T-helper 2 cell (primary cell): ENCODE measurements at regions not wholly inside any gene's neighbourhood (a gene's known extent, or its start where the extent isn't known, plus 50 kb on each side); places are given as distances from the start of the nearest gene placed in this dataset.
"Not testable (repeated sequence)": the region's sequence is repeated elsewhere in the genome, so short reads cannot be mapped to it uniquely, and the experiment has no call there.

Source experiments
- DNase-seq, 5 experiments: peaks; one replicate each; pipeline versions ENCODE4 v3.0.0 to v3.0.0-alpha.2; 2012 to 2022

DNA sequence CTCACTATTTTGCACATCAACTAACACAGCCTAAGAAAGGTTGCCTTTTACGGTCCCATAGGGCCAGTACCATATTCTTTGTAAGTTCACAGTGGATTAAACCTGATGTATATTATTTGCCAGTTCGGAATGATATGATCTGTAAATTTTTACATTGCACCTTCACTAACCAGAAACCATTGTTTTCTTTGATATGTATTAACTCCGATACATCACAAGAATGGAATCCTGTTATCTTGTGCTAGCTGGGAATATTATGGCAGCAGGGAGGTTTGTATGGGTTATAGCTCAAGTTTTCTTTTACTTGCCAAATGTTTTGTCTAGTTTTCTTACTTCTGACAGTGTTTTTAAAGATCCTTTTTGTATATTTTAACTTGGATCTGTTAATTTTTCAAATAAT is 51.4 kb upstream of the S1PR1 start:
- DNase-seq: no peak

DNA sequence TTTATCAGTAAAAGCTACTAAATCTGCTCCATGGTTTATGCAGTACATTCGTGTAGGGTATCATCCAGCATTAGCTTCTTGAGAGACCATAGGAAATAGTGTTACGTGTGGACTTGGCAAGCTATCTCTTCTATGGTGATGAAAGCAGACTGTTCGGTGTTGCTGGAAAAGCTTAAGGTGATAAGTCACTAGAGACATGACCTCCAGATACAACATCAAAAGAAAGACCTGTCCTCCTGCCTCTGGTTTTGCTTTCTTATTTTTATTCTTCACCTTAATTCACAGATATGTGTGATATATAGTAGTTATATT is 53.5 kb upstream of the S1PR1 start:
- DNase-seq: no peak

DNA sequence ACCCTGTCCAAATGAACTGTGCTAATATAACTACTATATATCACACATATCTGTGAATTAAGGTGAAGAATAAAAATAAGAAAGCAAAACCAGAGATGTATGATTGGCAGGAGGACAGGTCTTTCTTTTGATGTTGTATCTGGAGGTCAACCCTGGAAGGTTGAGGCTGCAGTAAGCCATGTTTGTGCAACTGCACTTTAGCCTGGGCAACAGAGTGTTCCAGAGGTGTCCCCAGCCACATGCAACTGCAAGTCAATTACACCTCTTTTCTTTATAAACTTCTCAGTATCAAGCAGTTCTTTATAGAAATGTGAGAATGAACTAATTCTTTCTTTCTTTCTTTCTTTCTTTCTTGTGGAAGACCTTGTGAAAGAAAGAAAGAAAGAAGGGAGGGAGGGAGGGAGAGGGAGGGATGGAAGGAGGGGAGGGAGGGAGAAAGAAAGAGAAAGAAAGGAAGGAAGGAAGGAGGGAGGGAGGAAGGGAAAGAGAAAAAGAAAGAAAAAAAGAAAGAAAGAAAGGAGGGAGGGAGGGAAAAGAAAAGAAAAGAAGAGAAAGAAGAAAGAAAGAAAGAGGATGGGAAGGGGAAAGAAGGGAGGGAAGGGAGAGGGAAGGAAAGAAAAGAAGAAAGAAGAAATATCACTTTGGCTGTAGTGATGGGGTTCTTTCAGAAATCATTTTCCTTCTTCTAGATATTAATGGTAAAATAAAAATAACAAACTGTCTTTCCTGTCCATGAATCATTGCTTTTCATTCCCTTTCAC is 54.0 kb upstream of the S1PR1 start:
- no peak for DNase-seq

DNA sequence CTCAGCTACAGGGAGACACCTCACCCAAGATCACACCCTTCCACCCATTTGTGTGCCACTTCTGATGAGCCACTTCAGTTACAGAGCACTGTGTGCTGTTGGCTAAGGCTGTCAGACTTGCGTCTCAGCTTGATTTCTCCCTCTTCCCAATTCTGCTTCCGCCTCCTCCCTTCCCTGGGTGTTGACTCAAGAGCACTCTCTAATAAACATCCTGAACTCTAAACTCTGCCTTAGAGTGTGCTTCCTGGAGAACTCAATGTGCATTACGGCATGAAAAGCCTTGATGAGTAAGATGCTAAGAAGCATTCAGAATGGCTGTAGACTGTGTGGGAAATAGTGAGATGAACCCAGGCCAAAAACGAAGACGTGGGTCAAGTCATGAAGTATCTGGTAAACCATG is 54.9 kb upstream of the S1PR1 start:
- DNase-seq: no peak

DNA sequence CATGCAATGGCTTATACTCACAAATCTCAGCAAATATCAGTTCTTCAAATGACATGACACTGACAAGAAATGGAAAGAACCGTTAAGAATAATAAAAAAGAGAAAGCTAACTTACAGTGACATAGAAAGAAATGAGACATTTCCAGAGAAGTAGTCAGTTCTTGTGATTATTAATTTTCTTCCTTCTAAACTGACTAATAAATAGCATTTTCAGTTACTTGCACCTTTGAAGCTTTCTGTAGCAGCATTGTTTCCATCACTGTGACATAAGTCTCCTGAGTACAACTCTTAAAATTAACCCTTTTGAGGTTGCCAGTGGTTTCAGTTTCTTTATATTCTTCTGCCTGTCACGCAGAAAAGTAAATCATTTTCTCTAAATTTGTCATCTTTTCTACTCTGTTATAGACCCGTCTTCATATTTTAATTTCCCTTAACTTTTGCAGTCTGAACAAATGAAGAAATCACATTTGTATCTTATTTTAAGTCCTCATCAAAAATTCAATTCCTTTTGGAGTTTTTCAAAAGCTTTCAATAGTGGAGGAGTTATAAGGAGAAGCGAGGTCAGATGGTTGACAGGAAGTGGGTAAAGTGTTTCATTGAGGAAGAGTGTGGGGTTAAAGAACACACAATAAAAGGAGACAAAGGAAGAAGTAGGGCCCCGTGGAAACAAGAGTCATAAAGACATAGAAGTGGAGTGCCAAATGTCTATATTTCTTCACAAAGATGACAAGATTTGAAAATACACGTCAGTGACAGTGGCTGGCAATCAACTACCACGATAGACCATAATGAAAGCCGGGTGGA is 57.9 kb upstream of the S1PR1 start:
- DNase-seq: peak in 2 of 5 experiments; percentile 7 to 94

DNA sequence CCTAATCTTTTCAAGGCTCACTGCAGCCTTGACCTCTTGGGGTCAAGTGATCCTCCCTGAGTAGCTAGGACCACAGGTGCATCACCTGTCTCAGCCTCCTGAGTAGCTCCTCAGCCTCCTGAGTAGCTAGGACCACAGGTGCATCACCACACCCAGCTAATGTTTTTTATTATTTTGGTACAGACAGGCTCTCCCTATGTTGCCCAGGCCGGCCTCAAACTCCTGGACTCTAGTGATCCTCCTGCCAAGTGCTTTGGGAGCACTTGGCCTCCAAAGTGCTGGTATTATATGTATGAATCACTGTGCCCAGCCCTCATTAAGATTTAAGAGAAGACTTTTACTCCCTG is 58.5 kb upstream of the S1PR1 start:
- DNase-seq: no peak

DNA sequence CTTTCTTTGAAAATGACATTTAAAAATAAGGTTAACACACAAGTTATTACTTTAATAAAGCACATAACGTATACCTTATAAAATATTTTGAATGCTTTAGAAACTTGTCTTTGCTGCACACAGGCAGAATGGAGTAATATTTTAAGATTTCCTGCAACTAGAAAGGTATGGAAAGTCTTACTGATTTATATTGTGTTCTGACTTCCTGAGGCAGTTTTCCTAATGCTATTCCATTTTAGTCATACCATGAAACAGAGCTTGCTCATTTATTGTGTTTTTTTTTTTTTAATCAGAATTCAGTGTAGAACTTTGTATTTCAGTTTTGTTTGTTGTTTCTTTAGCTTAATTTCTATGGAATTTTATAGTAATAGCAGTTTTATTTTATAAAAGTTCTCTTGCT is 60.9 kb upstream of the S1PR1 start:
- no peak for DNase-seq

DNA sequence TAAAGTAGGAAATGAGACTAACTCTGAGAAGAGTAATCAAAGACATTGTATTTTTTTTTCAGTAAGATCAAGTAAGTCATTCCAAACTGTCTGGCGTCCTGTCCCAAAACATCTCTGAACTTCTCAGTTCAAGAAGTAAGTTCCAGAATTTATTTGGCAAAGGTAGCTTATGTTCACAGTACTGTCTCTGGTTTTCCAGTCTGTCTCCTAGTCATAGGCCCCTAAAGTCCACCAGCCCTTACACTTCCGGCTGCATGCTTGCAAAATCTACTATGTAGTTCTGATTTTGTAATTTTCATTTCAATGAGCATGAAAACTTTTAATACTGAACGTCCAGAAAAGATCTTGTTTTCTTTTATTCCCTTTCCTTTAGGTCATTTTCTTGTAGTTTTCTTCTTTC is 61.4 kb upstream of the S1PR1 start:
- DNase-seq: no peak

DNA sequence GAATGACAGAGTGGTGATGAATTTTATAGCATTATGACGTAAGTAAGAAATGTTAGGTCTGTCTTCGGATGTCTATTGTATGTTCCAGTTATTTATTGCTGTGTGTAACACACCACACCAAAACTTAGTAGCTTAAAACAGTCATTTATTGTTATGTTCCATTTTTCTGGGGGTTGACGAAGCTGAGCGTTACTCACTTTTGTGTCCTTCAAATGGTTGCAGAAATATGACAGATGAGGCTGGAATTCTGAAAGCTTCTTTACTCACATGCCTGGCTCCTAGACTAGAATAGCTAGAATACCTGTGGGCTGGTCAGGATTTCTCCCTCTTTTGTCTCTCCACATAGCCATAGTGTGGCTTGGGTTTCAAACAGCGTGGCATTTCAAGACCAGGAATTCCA is 62.1 kb upstream of the S1PR1 start:
- DNase-seq: no peak

DNA sequence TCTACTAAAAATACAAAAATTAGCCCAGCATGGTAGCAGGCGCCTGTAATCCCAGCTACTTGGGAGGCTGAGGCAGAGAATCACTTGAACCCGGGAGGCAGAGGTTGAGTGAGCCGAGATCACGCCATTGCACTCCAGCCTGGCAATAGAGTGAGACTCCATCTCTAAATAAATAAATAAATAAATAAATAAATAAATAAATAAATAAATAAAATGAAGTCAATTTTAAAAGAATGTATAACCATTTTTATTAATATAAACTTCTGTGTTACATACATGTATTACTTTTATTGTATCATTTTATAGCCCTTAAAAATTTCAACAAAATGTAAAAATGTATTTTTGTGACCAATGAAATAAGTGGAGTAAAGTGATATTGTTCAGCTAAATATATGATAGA is 62.5 kb upstream of the S1PR1 start:
- not testable (repeated sequence) for DNase-seq

DNA sequence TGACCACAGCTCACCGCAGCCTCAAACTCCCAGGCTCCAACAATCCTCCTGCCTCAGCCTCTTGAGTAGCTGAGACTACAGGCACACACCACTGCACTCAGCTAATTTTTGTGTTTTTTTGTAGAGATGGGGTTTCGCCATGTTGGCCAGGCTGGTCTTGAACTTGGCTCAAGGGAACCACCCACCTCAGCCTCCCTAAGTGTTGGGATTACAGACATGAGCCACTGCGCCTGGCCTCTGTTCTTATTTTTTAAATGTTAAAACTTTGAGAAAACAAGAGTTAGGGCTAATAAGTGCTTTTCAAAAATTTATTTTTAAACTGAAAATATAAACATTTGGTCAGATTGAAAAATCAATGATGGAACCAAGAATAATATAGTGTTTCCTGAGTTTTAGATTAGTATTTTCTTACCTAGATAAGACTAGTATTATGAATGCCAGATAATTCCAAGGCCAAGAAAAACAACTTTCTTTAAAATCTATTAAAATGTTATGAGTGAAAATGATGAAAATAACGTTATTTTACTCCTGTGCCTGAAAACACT is 66.2 kb upstream of the S1PR1 start:
- no peak for DNase-seq

DNA sequence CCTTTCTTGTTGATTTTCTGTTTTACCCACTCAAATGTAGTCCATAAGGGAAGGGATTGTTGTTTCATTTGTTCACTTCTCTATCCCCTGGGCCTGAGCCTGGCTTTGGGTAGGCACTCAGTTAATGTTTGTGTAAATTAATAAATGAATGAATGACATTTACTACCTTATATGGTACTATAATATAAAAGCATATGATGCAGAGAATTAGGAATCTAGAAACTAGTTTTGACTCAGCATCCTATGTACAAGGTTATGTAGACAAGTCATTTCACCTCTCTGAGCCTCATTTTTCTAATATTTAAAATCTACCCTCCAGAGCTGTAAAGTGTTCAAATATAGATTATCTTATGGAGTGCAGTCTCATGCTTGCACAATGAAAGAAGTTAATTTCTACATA is 68.9 kb upstream of the S1PR1 start:
- peak in 1 of 5 experiments; percentile 72 for DNase-seq

DNA sequence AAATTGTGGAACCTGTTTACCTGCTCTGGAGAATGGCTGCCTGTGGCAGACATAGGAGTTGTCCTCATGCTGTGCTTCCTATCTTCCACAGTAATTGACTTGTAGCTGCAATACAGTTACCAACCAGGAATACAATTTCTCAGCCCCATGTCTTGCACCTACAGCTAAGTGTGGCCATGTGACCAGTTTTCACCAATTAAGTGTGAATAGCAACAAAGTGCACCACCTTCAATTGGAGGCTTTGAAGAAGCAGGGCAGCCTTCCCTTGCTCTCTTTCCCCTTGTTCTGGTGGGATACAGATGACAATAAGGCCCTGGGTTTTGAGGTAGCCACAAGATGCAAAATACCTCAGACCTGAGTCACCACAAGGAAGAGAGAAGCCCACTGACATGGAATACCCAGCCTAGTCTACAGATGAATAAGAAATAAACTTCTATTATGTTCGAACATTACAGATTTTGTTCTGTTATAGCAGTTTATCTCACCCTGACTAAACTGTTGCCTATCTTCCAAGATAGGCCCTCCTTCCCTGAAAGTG is 70.2 kb upstream of the S1PR1 start:
- no peak for DNase-seq

DNA sequence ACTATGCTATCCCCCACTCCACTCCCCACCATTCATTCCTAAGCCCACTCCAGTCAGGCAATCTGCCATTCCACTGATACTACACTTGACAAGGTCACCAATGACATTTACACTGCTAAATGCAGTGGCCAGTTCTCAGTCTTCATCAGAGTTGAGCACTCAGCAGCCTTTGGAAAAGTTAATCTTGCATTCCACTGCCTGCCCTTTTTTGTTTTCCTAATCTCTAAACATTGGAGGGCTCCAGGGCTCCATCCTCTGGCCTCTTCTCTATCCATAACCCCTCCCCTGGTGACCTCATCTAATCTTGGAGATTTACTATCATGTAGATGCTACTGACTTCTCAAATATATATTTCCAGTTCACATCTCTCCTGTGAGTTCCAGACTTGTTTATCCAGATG is 70.9 kb upstream of the S1PR1 start:
- no peak for DNase-seq

DNA sequence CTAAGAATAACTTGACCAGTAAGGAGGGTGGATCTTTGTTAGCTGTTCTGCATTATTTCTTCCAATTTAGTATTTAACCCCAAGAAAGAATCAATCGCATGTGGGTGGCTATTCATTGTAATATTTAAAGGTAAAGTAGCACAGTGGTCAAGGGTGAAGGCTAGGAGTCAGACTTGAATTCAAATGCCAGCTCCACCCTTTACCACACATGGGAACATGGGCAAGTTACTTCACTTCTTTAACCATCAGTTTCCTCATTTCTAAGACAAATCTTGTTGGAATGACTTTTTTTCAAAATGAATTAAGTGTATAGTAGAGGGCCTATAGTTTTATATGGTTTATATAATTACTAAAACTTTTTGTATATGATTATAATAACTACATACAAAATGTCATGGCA is 71.3 kb upstream of the S1PR1 start:
- no peak for DNase-seq

DNA sequence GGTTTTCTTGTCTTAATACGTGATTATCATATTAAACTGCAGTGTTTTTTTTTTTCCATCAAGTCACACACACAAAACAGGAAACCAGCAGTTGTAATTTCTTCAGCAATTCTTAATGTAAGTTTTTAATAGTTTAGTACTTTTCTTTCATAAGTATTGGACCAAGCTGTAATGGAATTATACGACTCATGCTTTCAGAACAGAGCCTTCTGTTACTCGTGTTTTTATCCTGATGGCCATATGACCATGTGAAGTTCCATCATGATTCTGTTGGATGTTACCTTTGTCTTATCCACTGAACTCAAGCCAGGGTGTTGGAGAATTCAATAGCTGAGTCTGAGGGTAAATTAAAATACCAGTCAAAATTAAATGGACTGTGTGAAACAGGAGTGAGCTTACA is 72.0 kb upstream of the S1PR1 start:
- DNase-seq: no peak

DNA sequence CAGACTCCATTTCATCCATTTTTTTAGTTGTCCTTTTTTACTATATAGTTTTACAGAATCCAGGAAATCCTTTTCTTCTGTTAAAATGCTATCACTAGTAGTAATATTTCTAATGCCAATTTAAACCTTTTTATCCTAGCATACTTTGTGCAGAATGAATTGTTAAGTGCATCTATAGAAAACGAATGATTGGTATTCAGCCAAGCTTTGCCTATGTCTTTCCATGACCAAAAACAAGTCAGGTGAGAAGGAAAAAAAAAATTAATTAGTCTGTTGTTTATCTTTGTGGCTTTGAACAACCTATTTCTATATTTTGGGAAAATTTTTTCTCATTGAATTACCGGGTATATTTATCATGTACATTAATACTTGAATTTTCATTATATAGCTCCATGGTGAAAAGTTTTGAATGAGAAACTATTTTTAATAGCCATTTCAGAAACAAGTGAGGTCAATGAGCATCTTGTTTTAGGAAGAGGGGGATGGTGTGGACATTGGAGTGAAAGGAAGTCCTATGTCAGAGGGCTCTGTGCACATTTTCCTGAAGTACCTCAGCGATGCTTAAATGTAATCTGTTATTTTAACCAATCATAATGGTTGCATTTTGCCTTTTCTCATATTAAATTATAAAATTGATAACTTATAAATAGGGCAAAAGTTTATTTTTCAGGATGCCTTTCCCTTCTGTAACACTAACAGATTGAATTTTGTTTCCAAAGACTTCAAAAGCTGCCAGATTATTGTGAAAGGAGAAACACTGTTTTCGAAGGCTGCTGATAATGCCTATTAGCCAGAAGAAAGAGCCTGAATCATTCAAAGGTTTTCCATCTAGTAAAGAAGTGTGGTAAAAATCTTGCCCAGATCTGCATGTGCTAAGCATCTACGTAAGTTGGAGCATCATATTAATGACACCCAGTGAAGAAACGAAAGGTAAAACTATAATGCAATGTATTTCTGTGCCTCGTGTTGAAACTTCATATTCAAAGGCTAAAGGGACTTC is 73.8 kb upstream of the S1PR1 start:
- no peak for DNase-seq

DNA sequence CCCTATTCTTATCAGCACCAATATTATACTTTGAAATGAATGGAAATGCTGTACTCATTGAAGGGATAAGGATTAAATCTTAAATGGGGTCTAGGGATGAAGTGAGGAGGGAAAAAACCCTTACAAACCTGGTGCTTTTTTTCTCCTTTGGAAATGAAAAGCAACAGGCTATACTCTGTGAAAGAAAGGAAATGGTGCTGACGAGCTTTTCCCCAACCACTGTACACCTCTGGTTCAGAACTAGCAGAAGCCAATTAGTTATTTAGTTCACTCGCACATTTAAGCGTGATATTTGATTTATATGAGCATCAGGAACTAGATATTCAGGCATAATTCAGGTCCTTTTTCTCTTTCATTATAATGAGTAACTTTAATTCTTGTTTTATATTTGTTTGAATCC is 74.5 kb upstream of the S1PR1 start:
- no peak for DNase-seq

DNA sequence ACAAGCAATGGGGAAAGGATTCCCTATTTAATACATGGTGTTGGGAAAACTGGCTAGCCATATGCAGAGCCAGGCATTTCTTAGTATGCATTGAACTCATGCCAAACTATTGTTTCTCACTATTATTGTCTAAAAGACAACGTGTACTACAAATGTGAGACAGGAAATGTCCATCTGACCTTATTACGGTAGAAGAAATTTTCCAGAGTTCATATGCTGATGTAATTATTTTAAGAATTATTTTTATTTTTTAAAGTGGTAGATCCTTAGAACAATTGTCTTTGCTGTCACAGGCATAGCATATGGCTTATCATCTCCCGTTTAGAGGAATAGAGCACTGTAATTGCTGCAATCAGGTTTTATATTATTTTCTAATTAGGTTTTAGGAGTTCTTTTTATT is 75.2 kb upstream of the S1PR1 start:
- no peak for DNase-seq

DNA sequence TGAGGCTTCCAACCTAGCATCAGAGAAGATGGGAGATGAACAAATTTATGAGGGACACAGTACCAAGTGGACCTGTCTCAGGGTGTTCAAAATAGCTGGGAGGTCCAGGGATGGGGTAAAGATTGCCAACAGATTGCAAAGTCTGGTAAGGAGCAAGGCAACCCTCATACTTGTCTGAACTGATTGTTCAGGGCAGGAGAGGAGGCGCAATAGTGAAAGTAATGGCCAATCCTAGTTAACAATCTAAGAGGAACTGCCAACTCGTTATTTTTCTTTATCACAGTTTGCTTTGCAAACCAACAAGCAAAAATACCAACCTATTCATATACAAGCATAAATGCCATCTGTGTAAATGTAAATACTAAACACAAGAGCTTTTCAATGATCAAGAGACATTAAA is 78.4 kb upstream of the S1PR1 start:
- no peak for DNase-seq

DNA sequence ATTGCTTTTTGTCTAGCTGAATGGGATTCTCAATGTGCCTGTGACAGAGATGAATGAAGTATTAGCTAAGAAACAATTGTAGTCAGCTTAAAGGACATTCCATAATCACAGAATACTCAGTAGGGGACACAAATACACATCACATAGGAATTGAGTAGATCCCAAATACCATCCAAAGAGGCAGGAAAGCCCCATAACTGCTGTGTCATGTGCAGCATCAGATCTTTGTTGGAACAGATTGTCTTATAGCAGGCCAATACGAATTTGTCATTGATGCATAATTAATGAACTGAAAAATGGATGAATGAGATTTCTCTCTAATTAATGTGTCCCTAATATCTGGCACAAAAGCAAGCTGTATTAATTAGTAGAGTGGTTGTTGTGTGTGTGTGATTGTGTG is 82.3 kb upstream of the S1PR1 start:
- DNase-seq: no peak

DNA sequence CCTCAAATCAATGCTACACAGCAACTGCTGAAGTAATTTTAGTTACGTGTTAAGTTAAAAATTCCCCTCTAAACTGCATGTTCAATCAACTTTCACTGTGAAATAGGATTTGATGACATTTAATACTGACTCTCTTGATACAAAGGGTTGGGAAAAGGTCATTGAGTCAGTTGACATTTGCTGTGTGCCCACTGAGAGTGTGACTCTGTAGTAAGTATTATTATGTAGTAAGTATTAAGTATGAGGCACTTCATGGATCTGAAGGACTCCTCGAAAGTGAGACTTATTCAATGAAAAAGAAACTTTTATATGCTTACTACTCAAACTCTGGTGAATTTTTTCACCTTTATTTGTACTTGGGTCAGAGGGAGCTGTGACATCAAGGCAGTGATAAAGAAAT is 83.1 kb upstream of the S1PR1 start:
- no peak for DNase-seq

DNA sequence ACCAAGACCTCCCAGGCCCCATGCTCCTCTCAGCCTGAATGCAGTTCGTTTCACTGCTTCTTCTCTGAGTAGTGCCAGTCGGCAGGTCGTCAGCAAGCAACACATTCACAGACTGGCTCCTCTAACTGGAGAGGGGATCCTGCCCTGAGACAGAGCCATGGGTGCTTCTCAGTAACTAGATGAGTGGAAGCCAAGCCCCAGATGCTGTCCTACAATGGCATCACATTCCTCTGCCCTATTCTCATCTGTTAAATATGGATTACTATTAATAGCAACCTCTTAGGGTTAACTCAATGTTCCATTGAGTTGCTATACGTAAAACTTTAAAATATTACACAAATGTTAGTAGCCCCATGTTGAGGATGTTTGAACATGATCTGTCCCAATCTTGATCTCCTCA is 84.2 kb upstream of the S1PR1 start:
- no peak for DNase-seq
